Left ventricle myocardium inferior (tissue), 1 donor: ENCODE measurements at regions not wholly inside any gene's neighbourhood (a gene's known extent, or its start where the extent isn't known, plus 50 kb on each side); places are given as distances from the start of the nearest gene placed in this dataset.

Experiments used
- DNase-seq: peaks from one replicate; pipeline ENCODE4 v3.0.0-alpha.2; 2020
- H3K27ac ChIP-seq: fragments of 200-600 bp; replicated peaks from 2 replicates; pipeline ENCODE4 v1.8.0; 2021
- H3K27me3 ChIP-seq: fragments of 200-600 bp; 2 replicates; pipeline ENCODE4 v1.8.0; 2021; ENCODE audit warnings: low read depth
- H3K36me3 ChIP-seq: fragments of 200-600 bp; 2 replicates; pipeline ENCODE4 v1.8.0; 2021
- H3K4me1 ChIP-seq: fragments of 200-600 bp; 2 replicates; pipeline ENCODE4 v1.8.0; 2021
- H3K4me3 ChIP-seq: fragments of 200-600 bp; 2 replicates; pipeline ENCODE4 v1.8.0; 2021; ENCODE audit warnings: mild to moderate bottlenecking, moderate library complexity
- H3K9me3 ChIP-seq: fragments of 200-600 bp; replicated peaks from 2 replicates; pipeline ENCODE4 v1.8.0; 2021
- intact Hi-C: fragments of 100-400 bp; cut with micrococcal nuclease; formaldehyde crosslinking; loops from one replicate; pipeline ENCODE4 v1.11.0; 2022
- TF ChIP-seq, protein P1 (sequence below): fragments of 200-600 bp; IDR thresholded peaks from 2 replicates; pipeline ENCODE4 v1.8.0; 2021; ENCODE audit warnings: antibody characterized with exemption, mild to moderate bottlenecking, borderline replicate concordance
- donor health status: DM: no; HTN: yes; CAD: no; lungs with severe emphysema.

DNA sequence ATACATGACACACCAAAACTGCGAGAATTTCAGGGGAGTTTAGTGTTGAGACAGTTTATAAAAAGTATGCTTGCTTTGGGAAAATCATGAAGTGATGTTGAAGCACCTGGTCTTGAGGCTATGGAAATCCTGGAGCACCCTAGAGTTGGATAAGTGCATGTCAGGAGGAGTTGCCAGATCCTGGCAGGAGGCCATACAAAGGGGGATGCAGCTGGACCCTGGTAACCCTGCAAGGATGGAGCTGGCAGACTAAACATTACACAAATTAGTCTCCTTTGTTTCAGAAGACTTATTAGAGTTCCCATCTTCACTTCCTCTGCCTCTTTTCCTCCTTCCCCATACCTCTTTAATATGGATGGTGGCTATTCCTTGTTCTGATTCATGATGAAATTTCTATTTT is 907.0 kb downstream of the BCL11B start:
- H3K27me3 ChIP-seq, result peaks cover 17% of the 10 kb centered on the region
- no peak for DNase-seq
- H3K4me1 ChIP-seq, result no peaks in the 10 kb centered on the region
- no peaks in the 10 kb centered on the region for H3K9me3 ChIP-seq
- no peaks in the 10 kb centered on the region for H3K36me3 ChIP-seq
- TF ChIP-seq, protein P1, sequence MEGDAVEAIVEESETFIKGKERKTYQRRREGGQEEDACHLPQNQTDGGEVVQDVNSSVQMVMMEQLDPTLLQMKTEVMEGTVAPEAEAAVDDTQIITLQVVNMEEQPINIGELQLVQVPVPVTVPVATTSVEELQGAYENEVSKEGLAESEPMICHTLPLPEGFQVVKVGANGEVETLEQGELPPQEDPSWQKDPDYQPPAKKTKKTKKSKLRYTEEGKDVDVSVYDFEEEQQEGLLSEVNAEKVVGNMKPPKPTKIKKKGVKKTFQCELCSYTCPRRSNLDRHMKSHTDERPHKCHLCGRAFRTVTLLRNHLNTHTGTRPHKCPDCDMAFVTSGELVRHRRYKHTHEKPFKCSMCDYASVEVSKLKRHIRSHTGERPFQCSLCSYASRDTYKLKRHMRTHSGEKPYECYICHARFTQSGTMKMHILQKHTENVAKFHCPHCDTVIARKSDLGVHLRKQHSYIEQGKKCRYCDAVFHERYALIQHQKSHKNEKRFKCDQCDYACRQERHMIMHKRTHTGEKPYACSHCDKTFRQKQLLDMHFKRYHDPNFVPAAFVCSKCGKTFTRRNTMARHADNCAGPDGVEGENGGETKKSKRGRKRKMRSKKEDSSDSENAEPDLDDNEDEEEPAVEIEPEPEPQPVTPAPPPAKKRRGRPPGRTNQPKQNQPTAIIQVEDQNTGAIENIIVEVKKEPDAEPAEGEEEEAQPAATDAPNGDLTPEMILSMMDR, result no peak
- no peak overlapping the region for H3K4me3 ChIP-seq
- no peak overlapping the region for H3K27ac ChIP-seq
- intact Hi-C loops, result no loop called here

DNA sequence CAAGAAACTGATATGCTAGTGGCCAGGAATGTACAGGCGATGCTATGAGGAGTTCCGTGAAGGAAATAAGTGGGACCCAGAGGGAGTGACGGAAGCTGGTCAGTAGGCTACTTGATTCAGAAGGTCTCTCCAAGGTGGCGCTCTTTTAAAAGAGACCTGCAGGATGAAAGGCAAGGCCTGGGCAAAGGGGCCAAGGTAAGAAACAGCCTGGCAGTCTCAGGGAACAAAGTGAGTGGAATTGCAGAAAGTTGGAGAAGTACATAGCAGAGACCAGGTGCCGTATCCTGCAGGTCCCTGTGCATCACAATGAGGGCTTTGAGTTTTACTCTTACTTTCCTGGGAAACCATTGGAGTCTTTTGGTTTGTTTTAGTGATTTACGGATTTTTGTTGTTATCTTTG is 905.6 kb downstream of the BCL11B start:
- H3K27me3 ChIP-seq, result peaks cover 21% of the 10 kb centered on the region
- TF ChIP-seq, protein P1, result no peak

GRCh38 chr14:98368221-98368620 is 903.8 kb downstream of the BCL11B start:
- TF ChIP-seq, protein P1, result no peak
- H3K4me1 ChIP-seq, result no peaks in the 10 kb centered on the region
- intact Hi-C loops, result no loop called here
- H3K9me3 ChIP-seq, result no peaks in the 10 kb centered on the region
- peaks cover 28% of the 10 kb centered on the region for H3K27me3 ChIP-seq
- H3K4me3 ChIP-seq, result no peak overlapping the region
- no peaks in the 10 kb centered on the region for H3K36me3 ChIP-seq
- DNase-seq, result no peak
- no peak overlapping the region for H3K27ac ChIP-seq

More for the DNA sequence above, 905.6 kb downstream of the BCL11B start:
- intact Hi-C loops, result no loop called here
- no peaks in the 10 kb centered on the region for H3K9me3 ChIP-seq
- DNase-seq, result no peak
- H3K4me1 ChIP-seq, result no peaks in the 10 kb centered on the region
- no peak overlapping the region for H3K4me3 ChIP-seq
- H3K27ac ChIP-seq, result no peak overlapping the region
- no peaks in the 10 kb centered on the region for H3K36me3 ChIP-seq

- intact Hi-C loops, result no loop called here
- DNase-seq, result no peak
These were observed 903.1 kb downstream of the BCL11B start for GRCh38 chr14:98368916-98369315.

DNA sequence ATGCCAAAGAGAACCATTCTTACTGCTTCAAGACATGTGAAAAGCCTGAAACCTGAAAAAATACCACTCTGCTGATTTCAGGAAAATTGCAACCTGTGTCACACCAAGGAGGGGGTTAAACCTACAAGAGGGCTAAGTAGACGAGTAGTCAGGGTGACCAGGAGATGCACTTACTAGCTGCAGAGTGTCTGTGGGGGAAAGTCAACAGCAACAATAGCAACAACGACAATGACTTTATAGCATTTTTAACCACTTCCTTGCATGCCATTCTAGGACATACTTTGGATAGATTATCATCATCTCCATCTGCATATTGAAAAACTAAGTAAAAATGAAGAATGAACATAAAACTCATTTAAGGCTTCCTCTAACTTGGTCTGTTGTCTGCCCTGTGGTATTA is 902.7 kb downstream of the BCL11B start:
- peaks cover 28% of the 10 kb centered on the region for H3K27me3 ChIP-seq
- no peak for DNase-seq
- TF ChIP-seq, protein P1, result no peak

More at GRCh38 chr14:98368916-98369315, 903.1 kb downstream of the BCL11B start:
- Histone ChIP-seq H3K4me1 (no peaks in the 10 kb centered on the region), H3K36me3 (no peaks in the 10 kb centered on the region), H3K9me3 (no peaks in the 10 kb centered on the region), H3K27me3 (peaks cover 28% of the 10 kb centered on the region), H3K27ac (no peak overlapping the region), H3K4me3 (no peak overlapping the region)
- TF ChIP-seq, protein P1, result no peak

DNA sequence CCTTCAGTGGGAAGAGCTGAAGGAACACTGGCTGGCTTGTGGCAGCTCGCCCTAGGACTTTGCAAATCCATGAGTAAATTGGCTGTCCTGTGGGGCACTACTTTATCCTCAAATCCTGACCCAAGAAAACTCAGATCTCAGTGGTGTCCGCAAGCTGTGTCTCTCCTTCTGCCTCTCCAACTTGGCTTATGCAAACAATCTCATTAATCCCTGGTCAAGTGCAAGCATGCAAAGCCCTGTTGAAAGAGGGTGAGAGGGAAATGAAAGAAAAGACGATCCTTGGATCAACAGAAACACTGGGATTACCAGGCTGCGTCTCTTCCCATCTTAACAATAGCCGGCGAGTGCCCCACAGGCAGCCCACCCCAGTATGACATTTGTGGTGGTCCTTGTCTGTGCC is 901.6 kb downstream of the BCL11B start:
- intact Hi-C loops, result no loop called here

More for the DNA sequence above, 902.7 kb downstream of the BCL11B start:
- intact Hi-C loops, result no loop called here
- Histone ChIP-seq H3K4me1 (no peaks in the 10 kb centered on the region), H3K36me3 (no peaks in the 10 kb centered on the region), H3K9me3 (no peaks in the 10 kb centered on the region), H3K27ac (no peak overlapping the region), H3K4me3 (no peak overlapping the region)

More for the DNA sequence above, 901.6 kb downstream of the BCL11B start:
- H3K27me3 ChIP-seq, result peaks cover 28% of the 10 kb centered on the region
- H3K9me3 ChIP-seq, result no peaks in the 10 kb centered on the region
- no peaks in the 10 kb centered on the region for H3K36me3 ChIP-seq
- no peaks in the 10 kb centered on the region for H3K4me1 ChIP-seq
- no peak overlapping the region for H3K4me3 ChIP-seq
- no peak for DNase-seq
- TF ChIP-seq, protein P1, result no peak
- no peak overlapping the region for H3K27ac ChIP-seq
